ENCODE measurements at regions not wholly inside any gene's neighbourhood (a gene's known extent, or its start where the extent isn't known, plus 50 kb on each side); places are given as distances from the start of the nearest gene placed in this dataset.

DNA sequence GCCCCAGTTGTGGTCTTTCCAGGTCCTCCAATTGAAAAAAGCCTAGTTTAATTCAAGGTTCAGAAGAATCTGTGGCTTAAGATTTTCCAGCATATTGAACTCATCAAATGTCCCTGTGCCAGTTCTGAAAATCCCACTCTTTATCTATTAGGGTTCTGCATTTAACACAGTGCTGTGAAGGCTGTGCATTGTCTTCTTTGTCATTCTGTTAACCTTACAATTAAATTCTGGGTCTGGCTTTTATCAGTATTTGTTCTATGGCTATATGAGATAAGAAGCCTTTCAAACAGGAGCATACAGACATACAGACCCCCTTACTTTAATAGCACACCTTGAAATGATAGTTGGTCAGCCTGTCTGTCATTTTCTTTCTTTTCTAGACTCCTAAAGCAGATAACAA, 362.1 kb upstream of the DACH1 start:
- H3K36me3 Mint-ChIP-seq, result no peaks in the 10 kb centered on the region
- H3K27ac Mint-ChIP-seq, result no peak overlapping the region
- no peaks in the 10 kb centered on the region for H3K4me1 Mint-ChIP-seq
- no peaks in the 10 kb centered on the region for H3K27me3 Mint-ChIP-seq (ENCODE audit: low read depth in 3 of 3)
- H3K9me3 Mint-ChIP-seq, result peaks cover 0 to 24% (median 7%) of the 10 kb centered on the region in 6 donors
- H3K4me3 Mint-ChIP-seq, result no peak overlapping the region
- no peak for DNase-seq

DNA sequence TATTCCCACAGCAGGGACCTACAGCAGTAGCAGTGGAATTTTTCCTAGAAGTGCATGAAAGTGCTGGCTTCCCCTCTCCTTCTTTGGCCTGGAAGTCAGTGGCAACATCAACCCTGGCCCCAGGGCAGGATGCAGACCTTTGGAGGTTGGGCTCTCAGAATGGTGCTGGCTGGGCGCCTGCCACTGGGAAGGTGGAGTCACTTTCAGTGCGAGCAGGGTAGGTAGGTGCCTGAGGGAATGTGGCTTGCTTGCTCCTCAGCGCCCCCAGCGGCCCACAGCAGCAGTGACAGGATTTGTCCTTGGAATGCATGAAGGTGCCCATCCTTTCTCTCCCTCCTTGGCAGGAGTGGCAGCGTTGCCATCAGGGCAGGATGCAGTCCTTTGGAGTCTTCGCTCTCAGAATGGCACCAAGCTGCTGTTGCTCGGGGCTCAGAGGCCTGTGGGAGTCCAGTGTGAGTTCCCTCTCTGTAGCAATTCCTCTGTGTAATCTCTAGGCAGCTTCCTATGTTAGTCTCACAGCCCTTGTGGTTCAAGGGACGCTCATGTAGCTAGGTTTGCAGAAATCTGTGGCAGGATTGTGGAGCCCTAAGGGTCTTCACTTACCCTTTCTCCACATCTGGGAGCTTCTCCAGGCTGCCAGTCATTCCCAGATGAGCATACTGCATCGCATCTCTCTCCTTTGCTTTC, 354.4 kb upstream of the DACH1 start:
- Mint-ChIP-seq H3K27ac (no peak overlapping the region), H3K9me3 (peaks cover 11 to 47% (median 15%) of the 10 kb centered on the region in 6 donors), H3K4me1 (no peaks in the 10 kb centered on the region), H3K4me3 (no peak overlapping the region), H3K36me3 (peaks cover 0 to 5% (median 0%) of the 10 kb centered on the region in 3 donors), H3K27me3 (ENCODE audit: low read depth in 3 of 3) (peaks cover 0 to 2% (median 0%) of the 10 kb centered on the region in 3 donors)
- no peak for DNase-seq

DNA sequence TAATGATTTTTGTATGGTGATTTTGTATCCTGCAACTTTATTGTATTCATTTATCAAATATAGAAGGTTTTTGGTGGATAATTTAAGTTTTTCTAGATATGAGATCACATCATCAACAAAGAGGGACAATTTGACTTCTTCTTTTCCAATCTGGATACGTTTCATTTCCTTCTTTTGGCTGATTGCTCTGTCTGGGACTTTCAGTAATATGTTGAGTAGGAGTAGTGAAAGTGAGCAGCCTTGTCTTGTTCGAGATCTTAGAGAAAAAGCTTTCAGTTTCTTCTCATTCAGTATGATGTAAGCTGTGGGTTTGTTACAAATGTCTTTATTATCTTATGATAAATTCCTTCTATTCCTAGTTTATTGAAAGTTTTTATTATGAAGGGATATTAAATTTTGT, 352.0 kb upstream of the DACH1 start:
- H3K4me3 Mint-ChIP-seq, result no peak overlapping the region
- H3K4me1 Mint-ChIP-seq, result no peaks in the 10 kb centered on the region
- H3K9me3 Mint-ChIP-seq, result peaks cover 9 to 39% (median 17%) of the 10 kb centered on the region in 6 donors
- H3K27me3 Mint-ChIP-seq (ENCODE audit: low read depth in 3 of 3), result peaks cover 0 to 2% (median 1%) of the 10 kb centered on the region in 3 donors
- no peak for DNase-seq
- H3K36me3 Mint-ChIP-seq, result peaks cover 0 to 5% (median 0%) of the 10 kb centered on the region in 3 donors
- H3K27ac Mint-ChIP-seq, result no peak overlapping the region

DNA sequence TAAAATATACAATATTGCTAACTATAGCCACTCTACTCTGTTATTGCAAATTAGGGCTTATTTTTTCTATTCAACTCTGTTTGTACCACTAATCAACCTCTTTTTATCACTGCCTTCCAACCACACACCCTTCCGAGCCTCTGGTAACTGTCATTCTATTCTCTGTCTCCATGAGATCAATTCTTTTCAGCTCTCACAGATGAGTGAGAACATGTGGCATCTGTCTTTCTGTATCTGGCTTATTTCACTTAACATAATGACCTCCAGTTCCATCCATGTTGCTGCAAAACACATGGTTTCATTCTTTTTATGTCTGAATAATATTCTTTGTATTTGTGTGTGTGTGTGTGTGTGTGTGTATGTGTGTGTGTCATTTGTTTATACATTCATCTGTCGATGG, 350.1 kb upstream of the DACH1 start:
- Mint-ChIP-seq H3K9me3 (peaks cover 10 to 36% (median 17%) of the 10 kb centered on the region in 6 donors), H3K36me3 (no peaks in the 10 kb centered on the region), H3K4me1 (no peaks in the 10 kb centered on the region), H3K27me3 (ENCODE audit: low read depth in 3 of 3) (peaks cover 1 to 2% (median 2%) of the 10 kb centered on the region in 3 donors), H3K27ac (no peak overlapping the region), H3K4me3 (no peak overlapping the region)
- DNase-seq, result no peak

DNA sequence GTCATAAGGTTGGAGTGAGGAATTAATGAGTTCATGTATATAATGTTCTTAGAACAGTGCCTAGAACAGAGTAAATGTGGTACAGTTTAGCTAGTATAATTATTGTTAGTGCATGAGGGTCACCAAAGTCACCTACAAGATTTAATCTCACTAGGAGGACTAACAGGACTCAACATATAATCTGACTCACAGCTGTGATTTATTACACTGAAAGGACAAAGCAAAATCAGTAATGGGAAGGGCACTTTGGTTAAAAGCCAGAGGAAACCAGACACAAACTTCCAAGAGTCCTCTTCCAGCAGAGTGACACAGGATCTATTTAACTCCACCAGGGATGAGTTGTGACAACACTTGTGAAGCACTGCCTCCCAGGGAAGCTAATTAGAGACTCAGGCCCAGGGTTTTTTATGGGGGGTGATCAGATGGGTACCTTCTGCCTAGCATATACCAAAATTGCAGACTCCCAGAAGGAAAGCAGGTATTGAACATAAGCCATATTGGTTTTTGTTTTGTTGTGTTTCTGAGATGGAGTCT, 341.2 kb upstream of the DACH1 start:
- no peak overlapping the region for H3K27ac Mint-ChIP-seq
- H3K4me1 Mint-ChIP-seq, result no peaks in the 10 kb centered on the region
- no peak for DNase-seq
- H3K4me3 Mint-ChIP-seq, result no peak overlapping the region
- H3K27me3 Mint-ChIP-seq (ENCODE audit: low read depth in 3 of 3), result peaks cover 0 to 2% (median 0%) of the 10 kb centered on the region in 3 donors
- H3K36me3 Mint-ChIP-seq, result no peaks in the 10 kb centered on the region
- H3K9me3 Mint-ChIP-seq, result peaks cover 0 to 22% (median 8%) of the 10 kb centered on the region in 6 donors

DNA sequence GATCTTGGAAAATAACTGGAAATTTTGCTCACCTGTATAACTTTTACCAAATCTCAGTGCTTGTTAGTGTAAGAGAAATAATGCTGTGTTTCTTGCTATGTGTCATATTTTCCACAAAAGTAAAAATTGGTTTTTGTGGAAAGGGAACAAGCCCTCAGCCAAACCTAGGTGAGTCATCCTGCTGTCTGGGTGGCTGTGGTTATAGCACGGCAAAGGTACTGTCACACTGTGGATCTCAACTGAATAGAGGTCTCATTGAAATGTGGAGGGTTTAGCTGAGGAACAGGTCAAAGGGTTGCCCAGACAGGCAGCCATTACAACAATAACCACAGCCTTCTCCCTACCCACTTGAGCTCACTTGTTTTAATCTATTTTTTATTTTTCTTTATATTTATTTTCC, 338.8 kb upstream of the DACH1 start:
- Mint-ChIP-seq H3K36me3 (no peaks in the 10 kb centered on the region), H3K27ac (no peak overlapping the region), H3K4me3 (no peak overlapping the region), H3K4me1 (no peaks in the 10 kb centered on the region), H3K27me3 (ENCODE audit: low read depth in 3 of 3) (no peaks in the 10 kb centered on the region), H3K9me3 (peaks cover 2 to 22% (median 5%) of the 10 kb centered on the region in 6 donors)
- DNase-seq, result no peak

DNA sequence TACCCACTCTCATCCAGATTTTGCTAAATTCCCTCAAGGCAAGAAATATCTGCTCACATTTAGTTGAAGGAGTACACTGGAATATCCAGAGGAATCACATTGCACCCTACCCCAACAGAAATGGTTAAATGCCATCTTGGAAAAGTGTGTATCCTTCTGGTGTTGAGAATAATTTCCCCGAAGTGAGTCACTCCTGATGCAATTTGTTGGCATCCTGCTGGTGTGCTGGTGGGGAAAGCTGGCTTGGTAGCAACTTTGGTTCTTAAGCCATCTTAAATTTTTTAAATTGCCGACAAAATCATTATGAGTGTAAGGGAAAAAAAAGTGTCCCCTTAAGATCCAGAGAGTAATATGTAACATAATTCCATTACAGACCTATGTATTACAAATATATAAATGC, 337.3 kb upstream of the DACH1 start:
- no peak overlapping the region for H3K27ac Mint-ChIP-seq
- DNase-seq, result no peak
- no peak overlapping the region for H3K4me3 Mint-ChIP-seq
- H3K9me3 Mint-ChIP-seq, result peaks cover 2 to 22% (median 6%) of the 10 kb centered on the region in 6 donors
- no peaks in the 10 kb centered on the region for H3K36me3 Mint-ChIP-seq
- no peaks in the 10 kb centered on the region for H3K4me1 Mint-ChIP-seq
- H3K27me3 Mint-ChIP-seq (ENCODE audit: low read depth in 3 of 3), result no peaks in the 10 kb centered on the region

DNA sequence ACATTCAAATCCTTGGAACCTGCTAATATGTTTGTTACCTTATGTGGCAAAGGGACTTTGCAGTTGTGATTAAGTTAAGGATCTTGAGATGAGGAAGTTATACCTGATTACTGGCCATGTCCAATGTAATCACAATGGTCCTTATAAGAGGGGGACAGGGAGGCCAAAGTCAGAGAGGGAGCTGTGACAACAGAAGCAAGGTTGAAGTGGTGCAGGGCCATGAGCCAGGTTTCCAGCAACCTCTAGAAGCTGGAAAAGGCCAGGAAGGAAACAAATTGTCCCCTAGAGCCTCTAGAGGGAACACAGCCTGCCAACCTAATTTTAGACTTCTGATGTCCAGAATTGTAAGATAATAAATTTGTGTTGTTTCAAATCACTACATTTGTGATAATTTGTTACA, 334.7 kb upstream of the DACH1 start:
- Mint-ChIP-seq H3K27ac (no peak overlapping the region), H3K4me1 (no peaks in the 10 kb centered on the region), H3K27me3 (ENCODE audit: low read depth in 3 of 3) (no peaks in the 10 kb centered on the region), H3K36me3 (no peaks in the 10 kb centered on the region), H3K4me3 (no peak overlapping the region), H3K9me3 (peaks cover 2 to 24% (median 9%) of the 10 kb centered on the region in 6 donors)
- no peak for DNase-seq

DNA sequence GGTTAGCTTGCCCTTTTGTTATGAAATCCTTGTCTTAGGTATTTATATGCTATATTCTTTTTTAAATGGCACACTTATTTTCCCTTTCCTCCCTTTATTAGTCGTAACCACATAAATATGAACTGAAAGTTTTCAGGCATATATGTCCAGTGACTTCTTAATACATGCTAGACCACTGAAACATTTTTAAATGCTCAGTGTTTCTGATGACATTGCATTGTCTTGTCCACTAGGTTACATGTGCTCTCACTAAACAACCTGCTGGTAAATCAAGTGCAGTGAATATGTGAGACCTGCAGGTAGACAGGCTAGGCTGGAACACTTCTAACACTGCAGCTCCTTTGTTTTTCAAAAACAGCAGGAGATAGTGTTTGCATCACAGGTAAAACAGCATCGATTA, 332.6 kb upstream of the DACH1 start:
- Mint-ChIP-seq H3K4me1 (no peaks in the 10 kb centered on the region), H3K27ac (no peak overlapping the region), H3K4me3 (no peak overlapping the region), H3K9me3 (peaks cover 2 to 29% (median 6%) of the 10 kb centered on the region in 6 donors), H3K36me3 (no peaks in the 10 kb centered on the region), H3K27me3 (ENCODE audit: low read depth in 3 of 3) (no peaks in the 10 kb centered on the region)
- DNase-seq, result no peak

DNA sequence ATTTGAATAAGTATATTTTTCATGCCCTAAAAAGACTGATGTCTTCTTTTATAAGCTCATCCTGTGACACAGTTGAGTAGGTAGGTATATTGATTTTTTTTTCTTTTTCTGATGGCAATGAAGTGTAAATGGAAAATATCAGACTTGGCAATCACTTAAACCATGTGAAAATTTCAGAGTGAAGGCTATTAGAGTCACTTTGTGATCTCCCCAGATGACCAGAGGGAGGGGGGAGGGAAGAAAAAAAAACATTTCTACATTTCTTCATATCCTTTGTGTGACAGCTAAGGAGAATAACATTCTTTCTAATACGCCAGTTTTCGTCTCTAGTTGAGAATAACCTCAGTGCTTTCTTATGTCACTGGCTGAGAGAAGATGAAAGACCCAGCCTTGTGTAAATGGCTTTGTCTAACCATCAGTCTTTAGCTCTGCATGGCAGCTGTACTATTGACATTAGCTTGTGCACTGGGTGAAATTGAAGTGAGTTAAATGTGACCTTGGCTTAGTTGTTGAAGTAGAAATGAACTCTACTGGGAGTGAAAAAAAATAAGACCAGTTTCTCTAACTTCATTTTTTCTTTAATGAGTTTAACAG, 332.1 kb upstream of the DACH1 start:
- H3K27ac Mint-ChIP-seq, result no peak overlapping the region
- DNase-seq, result no peak
- no peaks in the 10 kb centered on the region for H3K36me3 Mint-ChIP-seq
- H3K4me1 Mint-ChIP-seq, result no peaks in the 10 kb centered on the region
- peaks cover 2 to 29% (median 6%) of the 10 kb centered on the region in 6 donors for H3K9me3 Mint-ChIP-seq
- no peak overlapping the region for H3K4me3 Mint-ChIP-seq
- H3K27me3 Mint-ChIP-seq (ENCODE audit: low read depth in 3 of 3), result no peaks in the 10 kb centered on the region

DNA sequence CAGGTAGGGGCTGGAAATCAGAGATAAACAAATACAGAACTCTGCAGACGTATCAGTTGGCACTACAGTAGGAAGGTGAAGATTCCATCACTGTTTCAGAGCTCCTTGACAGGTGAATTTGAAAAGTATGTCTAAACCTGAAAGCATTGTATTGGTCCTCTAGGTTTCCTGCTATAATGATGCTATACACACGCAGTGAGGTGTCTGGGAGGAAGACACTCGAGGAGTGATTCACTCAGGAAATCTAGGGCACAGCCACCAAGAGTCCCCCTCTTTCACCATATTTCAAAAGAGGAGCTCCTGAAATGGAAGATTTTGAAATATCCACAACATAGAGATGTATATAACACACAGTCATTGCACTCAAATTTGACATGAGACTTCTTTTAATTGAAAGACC, 331.0 kb upstream of the DACH1 start:
- Mint-ChIP-seq H3K27ac (no peak overlapping the region), H3K36me3 (no peaks in the 10 kb centered on the region), H3K4me1 (no peaks in the 10 kb centered on the region), H3K9me3 (peaks cover 2 to 33% (median 6%) of the 10 kb centered on the region in 6 donors), H3K27me3 (ENCODE audit: low read depth in 3 of 3) (no peaks in the 10 kb centered on the region), H3K4me3 (no peak overlapping the region)
- no peak for DNase-seq

DNA sequence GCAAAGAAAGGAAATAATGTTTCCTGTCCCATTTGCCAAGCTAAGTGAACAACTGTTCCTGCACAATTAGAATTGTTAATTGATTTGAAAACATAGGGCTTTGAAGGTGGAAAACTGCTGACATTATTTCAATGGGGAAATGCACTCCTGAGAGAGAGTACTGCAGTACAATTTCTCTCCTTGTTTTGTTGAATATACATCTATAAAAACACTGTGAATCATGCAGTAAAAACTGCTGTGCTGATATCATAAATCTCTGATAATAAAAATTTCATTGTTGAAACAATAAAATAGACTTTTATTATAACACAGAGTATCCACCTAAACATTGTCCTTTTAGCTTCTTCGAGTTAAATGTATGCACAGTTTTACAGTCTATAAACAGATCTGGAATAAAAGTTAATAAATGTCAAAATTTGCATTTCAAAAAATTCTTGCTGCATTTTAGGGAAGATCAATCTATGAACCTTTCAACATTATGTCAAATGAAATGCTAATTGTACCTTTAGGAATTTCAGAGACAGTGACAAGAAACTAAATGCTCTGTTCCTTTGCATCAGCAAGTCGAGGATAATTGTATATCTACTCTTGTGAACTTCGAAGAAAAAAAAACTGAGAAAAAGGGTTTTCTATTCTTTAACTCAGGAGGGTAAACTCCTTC, 328.2 kb upstream of the DACH1 start:
- Mint-ChIP-seq H3K27me3 (ENCODE audit: low read depth in 3 of 3) (no peaks in the 10 kb centered on the region), H3K4me1 (no peaks in the 10 kb centered on the region), H3K4me3 (no peak overlapping the region), H3K9me3 (peaks cover 0 to 27% (median 7%) of the 10 kb centered on the region in 6 donors), H3K36me3 (no peaks in the 10 kb centered on the region), H3K27ac (no peak overlapping the region)
- DNase-seq, result no peak

DNA sequence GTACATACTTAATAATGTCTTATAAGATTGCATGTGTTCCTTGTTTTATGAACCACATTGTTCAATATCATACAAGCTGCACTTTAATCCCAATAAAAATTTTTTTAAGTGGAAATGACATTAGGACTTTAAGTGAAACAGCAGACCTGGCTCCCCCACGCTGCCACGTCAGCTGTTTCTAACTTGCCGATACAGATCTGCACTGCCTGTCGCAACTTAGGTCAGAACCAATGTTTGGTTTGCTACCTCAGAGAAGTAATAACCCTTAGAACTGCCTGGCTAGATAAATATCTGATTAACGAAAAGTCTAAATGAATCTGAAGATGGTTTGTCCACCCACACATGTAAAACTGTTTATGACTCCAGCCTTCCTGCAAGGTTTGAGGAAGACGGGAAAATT, 327.5 kb upstream of the DACH1 start:
- Mint-ChIP-seq H3K27me3 (ENCODE audit: low read depth in 3 of 3) (no peaks in the 10 kb centered on the region), H3K4me1 (no peaks in the 10 kb centered on the region), H3K9me3 (peaks cover 0 to 27% (median 7%) of the 10 kb centered on the region in 6 donors), H3K27ac (no peak overlapping the region), H3K36me3 (no peaks in the 10 kb centered on the region), H3K4me3 (no peak overlapping the region)
- no peak for DNase-seq

DNA sequence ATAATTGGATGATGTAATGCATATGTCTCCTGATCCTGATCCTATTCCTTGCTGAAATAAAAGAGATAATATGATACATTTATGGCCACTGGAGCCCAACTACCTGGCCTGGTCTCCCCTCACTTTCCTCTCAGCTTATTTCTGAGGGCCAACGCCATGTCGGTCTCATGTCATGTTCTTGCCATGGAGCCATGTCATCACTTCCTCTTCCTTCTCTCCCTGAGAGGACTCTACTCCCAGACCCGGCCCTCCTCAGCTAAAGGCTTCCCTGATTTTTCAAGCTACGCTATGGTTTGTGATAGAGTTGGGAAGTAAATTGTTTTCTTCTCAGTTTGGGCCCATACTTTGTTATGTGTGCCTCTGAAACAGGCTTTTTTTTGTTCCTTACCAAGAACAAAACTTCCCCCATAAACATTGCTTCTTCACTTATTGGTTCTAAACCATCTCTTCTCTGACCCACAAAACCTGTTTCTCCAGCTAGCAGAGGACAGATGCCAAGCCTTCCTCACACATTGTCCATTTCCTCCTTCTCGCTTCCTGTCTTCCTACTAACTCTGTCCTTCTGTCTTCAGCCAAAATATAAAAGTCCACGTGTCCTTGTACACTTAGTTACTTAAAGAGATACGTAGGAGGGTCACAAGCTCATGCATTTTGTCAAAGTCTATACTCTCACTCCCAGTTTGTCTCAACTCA, 319.9 kb upstream of the DACH1 start:
- H3K9me3 Mint-ChIP-seq, result peaks cover 4 to 24% (median 12%) of the 10 kb centered on the region in 6 donors
- no peaks in the 10 kb centered on the region for H3K27me3 Mint-ChIP-seq (ENCODE audit: low read depth in 3 of 3)
- H3K4me1 Mint-ChIP-seq, result no peaks in the 10 kb centered on the region
- DNase-seq, result no peak
- no peaks in the 10 kb centered on the region for H3K36me3 Mint-ChIP-seq
- H3K27ac Mint-ChIP-seq, result no peak overlapping the region
- no peak overlapping the region for H3K4me3 Mint-ChIP-seq
